OCI-LY3 (cell line): ENCODE measurements at regions not wholly inside any gene's neighbourhood (a gene's known extent, or its start where the extent isn't known, plus 50 kb on each side); places are given as distances from the start of the nearest gene placed in this dataset.

Experiments
- CTCF ChIP-seq: fragments of 200-600, 300-600 bp; sonication (generic); IDR thresholded peaks from 2 replicates; pipeline ENCODE4 v1.5.1; 2014; ENCODE audit warnings: antibody characterized with exemption, low read length, low read depth
- EZH2phosphoT487 ChIP-seq: fragments of 200-600 bp; shearing (Covaris generic); IDR thresholded peaks from 2 replicates; pipeline ENCODE4 v1.6.1; 2018; ENCODE audit warnings: antibody characterized with exemption, mixed run types, low read depth

DNA sequence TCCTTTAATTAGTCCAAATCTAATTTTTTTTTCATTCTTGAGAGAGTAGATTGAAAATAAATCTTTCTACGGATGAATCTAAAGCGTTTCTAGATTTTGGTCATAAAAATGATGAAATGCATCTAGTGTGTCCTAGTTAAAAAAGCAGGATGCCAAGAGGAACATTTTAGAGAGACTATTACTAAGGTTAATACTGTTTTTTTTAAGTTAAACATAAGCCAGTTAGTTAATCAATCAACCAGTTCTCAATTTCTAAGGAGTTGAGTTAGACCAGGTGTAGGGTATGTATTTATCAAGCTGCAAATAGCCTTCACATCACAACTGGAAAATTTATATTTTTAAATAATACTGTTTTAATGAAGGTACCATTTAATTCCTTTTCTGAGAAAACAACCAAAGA lies 679.5 kb upstream of the IGFBP7 start:
- no peak for TF ChIP-seq CTCF
- TF ChIP-seq EZH2phosphoT487, result no peak
